GM12878 (cell line): ENCODE measurements at regions not wholly inside any gene's neighbourhood (a gene's known extent, or its start where the extent isn't known, plus 50 kb on each side); places are given as distances from the start of the nearest gene placed in this dataset.

Source experiments
- ATAC-seq: fragments of 200-7000 bp; cut with Tn5 transposase; 3 replicates; pipeline ENCODE4 v1.9.1; 2020; ENCODE audit warnings: mild to moderate bottlenecking, moderate library complexity
- BruUV-seq: library from RNA; stranded (reverse); fragments of 400-500 nt; replicated peaks from 2 replicates; lab custom pipeline; 2021; lab: Mats Ljungman, UMichigan
- CTCF ChIA-PET: fragments of 300-600 bp; sonication (Branson Sonifier 250); formaldehyde crosslinking; extraction: SDS; loops from one replicate; lab custom pipeline; 2021; ENCODE audit warnings: inconsistent platforms; lab: Yijun Ruan, JAX
- POLR2A ChIA-PET: fragments of 350-600 bp; formaldehyde crosslinking; extraction: SDS; loops from one replicate; lab custom pipeline; 2021; ENCODE audit warnings: inconsistent platforms; lab: Charles Lee
- RAD21 ChIA-PET: fragments of 300-600 bp; sonication (Branson Sonifier 250); formaldehyde crosslinking; loops from one replicate; lab custom pipeline; 2023; ENCODE audit warnings: antibody characterized with exemption; ENCODE audit not compliant: unreplicated experiment; lab: Charles Lee
- SMC1A ChIA-PET: fragments of 300-600 bp; sonication (Branson Sonifier 250); formaldehyde crosslinking; loops from one replicate; lab custom pipeline; 2023; ENCODE audit not compliant: unreplicated experiment, uncharacterized antibody; lab: Charles Lee
- DNase-seq: peaks from one replicate; pipeline ENCODE4 v3.0.0-alpha.2; 2011; ENCODE audit warnings: low read depth, low spot score
- FAIRE-seq: peaks from 3 replicates; lab custom pipeline; 2011; peaks lifted over from hg19 to GRCh38; lab: Jason Lieb, UNC
- H2AFZ ChIP-seq: 2 replicates; pipeline ENCODE4 v1.6.0; 2011; ENCODE audit warnings: low read depth, low read length, control low read depth; ENCODE audit not compliant: control insufficient read depth
- H3K27ac ChIP-seq: 2 replicates; pipeline ENCODE4 v1.5.1; 2011; ENCODE audit warnings: control low read depth; ENCODE audit not compliant: control insufficient read depth, insufficient read depth
- H3K27me3 ChIP-seq, 2 experiments: replicated peaks in 1 of 2; 2 replicates each; pipeline versions ENCODE4 v1.6.0 to v1.6.1; 2011; ENCODE audit warnings: low read length in 1 of 2; ENCODE audit not compliant: control insufficient read depth in 2 of 2, insufficient read depth in 2 of 2
- H3K36me3 ChIP-seq, 2 experiments: 2 replicates each; pipeline ENCODE4 v1.5.1; 2011; ENCODE audit warnings: low read length in 1 of 2; ENCODE audit not compliant: control insufficient read depth in 2 of 2, insufficient read depth in 2 of 2
- H3K4me1 ChIP-seq: 2 replicates; pipeline ENCODE4 v1.6.1; 2011; ENCODE audit warnings: mild to moderate bottlenecking, low read length, moderate library complexity, mixed read lengths; ENCODE audit not compliant: control insufficient read depth, insufficient read depth
- H3K4me2 ChIP-seq: 2 replicates; pipeline ENCODE4 v1.6.0; 2011; ENCODE audit warnings: control low read depth; ENCODE audit not compliant: control insufficient read depth, insufficient read depth
- H3K4me3 ChIP-seq: fragments of 200-600 bp; sonication (generic); 2 replicates; pipeline ENCODE4 v1.5.1; 2016
- H3K79me2 ChIP-seq: 2 replicates; pipeline ENCODE4 v1.6.0; 2011; ENCODE audit warnings: low read length; ENCODE audit not compliant: control insufficient read depth, insufficient read depth
- H3K9ac ChIP-seq: 2 replicates; pipeline ENCODE4 v1.8.0; 2011; ENCODE audit warnings: low read length, control low read depth, mixed read lengths; ENCODE audit not compliant: control insufficient read depth, insufficient read depth
- H3K9me3 ChIP-seq: replicated peaks from 3 replicates; pipeline ENCODE4 v1.5.1; 2011; ENCODE audit warnings: mild to moderate bottlenecking, low read length; ENCODE audit not compliant: control insufficient read depth, insufficient read depth
- H4K20me1 ChIP-seq: 2 replicates; pipeline ENCODE4 v1.6.0; 2011; ENCODE audit not compliant: control insufficient read depth, insufficient read depth
- CBX3 ChIP-seq: fragments of 200-600 bp; sonication (generic); IDR thresholded peaks from 2 replicates; pipeline ENCODE4 v1.6.1; 2016; ENCODE audit warnings: low read depth, borderline replicate concordance
- CHD2 ChIP-seq: IDR thresholded peaks from 2 replicates; pipeline ENCODE4 v1.6.1; 2011; ENCODE audit warnings: low read depth, low read length, improper control_type of control experiment, borderline replicate concordance
- CREB1 ChIP-seq: IDR thresholded peaks from 2 replicates; pipeline ENCODE4 v1.6.1; 2012; ENCODE audit warnings: low read depth, mild to moderate bottlenecking, inconsistent platforms
- JUNB ChIP-seq: IDR thresholded peaks from 2 replicates; pipeline ENCODE4 v1.6.1; 2016; ENCODE audit warnings: antibody characterized with exemption, mild to moderate bottlenecking
- MYB ChIP-seq: fragments of 150-350 bp; IDR thresholded peaks from 2 replicates; pipeline ENCODE4 v1.6.1; 2014; ENCODE audit warnings: mild to moderate bottlenecking, low read depth, low read length, borderline replicate concordance
- MYC ChIP-seq: IDR thresholded peaks from 2 replicates; pipeline ENCODE4 v1.6.1; 2011; ENCODE audit warnings: mild to moderate bottlenecking, low read length, moderate library complexity, inconsistent platforms; ENCODE audit not compliant: insufficient read depth, insufficient replicate concordance, insufficient read length, severe bottlenecking
- NRF1 ChIP-seq: conservative IDR thresholded peaks from 2 replicates; pipeline ENCODE4 v1.6.1; 2011; ENCODE audit warnings: mild to moderate bottlenecking, low read depth, low read length, improper control_type of control experiment
- POLR2AphosphoS2 ChIP-seq: IDR thresholded peaks from 2 replicates; pipeline ENCODE4 v1.6.1; 2011; ENCODE audit warnings: low read depth, mild to moderate bottlenecking, low read length, improper control_type of control experiment, moderate library complexity
- POU2F2 ChIP-seq: IDR thresholded peaks from 3 replicates; pipeline ENCODE4 v1.6.1; 2011; ENCODE audit warnings: low read depth, mild to moderate bottlenecking, low read length, borderline replicate concordance
- SIN3A ChIP-seq: IDR thresholded peaks from 2 replicates; pipeline ENCODE4 v1.6.1; 2012; ENCODE audit warnings: low read depth, low read length, improper control_type of control experiment
- SREBF1 ChIP-seq: IDR thresholded peaks from 2 replicates; pipeline ENCODE4 v1.6.1; 2012; ENCODE audit warnings: mild to moderate bottlenecking, low read length
- STAT1 ChIP-seq: fragments of 450-650 bp; conservative IDR thresholded peaks from 2 replicates; pipeline ENCODE4 v1.6.1; 2014; ENCODE audit warnings: antibody characterized with exemption, mild to moderate bottlenecking
- STAT3 ChIP-seq: IDR thresholded peaks from 2 replicates; pipeline ENCODE4 v1.6.1; 2011; ENCODE audit warnings: low read depth, low read length, improper control_type of control experiment
- ZNF274 ChIP-seq: IDR thresholded peaks from one replicate; pipeline ENCODE4 v1.8.0; 2011; ENCODE audit not compliant: insufficient read length, insufficient read depth
- WGBS: methylation state at CpG from one replicate; pipeline ENCODE4 v1.1.6; 2016; ENCODE audit warnings: low lambda C conversion rate; ENCODE audit not compliant: insufficient replicate concordance, insufficient coverage; ENCODE audit errors: missing lambda C conversion rate; 5-methylcytosine and 5-hydroxymethylcytosine counted together
- in situ Hi-C: fragments of 300-500 bp; cut with MboI; formaldehyde crosslinking; loops from 9 replicates; pipeline ENCODE4 v1.14.3; 2018; ENCODE audit warnings: mixed read lengths
- intact Hi-C: fragments of 100-400 bp; cut with micrococcal nuclease; formaldehyde crosslinking; loops from one replicate; pipeline ENCODE4 v1.14.2; 2022; ENCODE audit not compliant: unreplicated experiment

DNA sequence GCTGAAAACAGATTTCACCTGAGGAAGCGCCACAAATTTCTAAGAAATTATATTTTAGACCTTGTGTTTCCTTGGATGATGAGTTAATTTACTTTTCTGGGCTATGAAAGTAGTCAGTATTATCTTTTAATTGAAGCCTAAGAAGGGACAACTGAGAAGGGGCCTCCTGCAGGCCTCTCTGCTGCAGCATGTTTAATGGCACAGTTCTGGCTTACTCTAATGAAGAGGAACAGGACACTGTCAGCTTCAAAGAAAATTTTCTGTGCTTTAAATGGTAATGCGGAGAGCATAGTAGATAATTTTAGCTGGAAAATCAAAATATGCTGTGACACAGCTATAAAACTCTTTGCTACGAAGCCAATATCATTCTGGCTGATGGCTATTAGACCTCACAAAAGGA, 167.4 kb downstream of the HDGFL1 start:
- no peaks in the 10 kb centered on the region for H4K20me1 ChIP-seq
- no peak overlapping the region for H3K4me2 ChIP-seq
- ChIA-PET CTCF (interaction anchor here (0.6 to 1.1 kb wide), 10 partner anchors 8 to 1140 kb away, joined by 3 to 5 read pairs (median 3); no protein-coding TSS in a partner anchor), RAD21 (interaction anchor here (0.6 to 1.6 kb wide), 3 partner anchors 8 to 1861 kb away, joined by 3 to 6 read pairs (median 3); no protein-coding TSS in a partner anchor), SMC1A (interaction anchor here (0.6 to 2.0 kb wide), 7 partner anchors 9 to 468 kb away, joined by 3 to 5 read pairs (median 3); no protein-coding TSS in a partner anchor), POLR2A (no interaction called here)
- no peaks in the 10 kb centered on the region for H3K4me1 ChIP-seq
- no peak overlapping the region for H3K27ac ChIP-seq
- in situ Hi-C loops (no loop called here), intact Hi-C loops (loop anchor here (2.0 kb wide), 1 partner anchor 396 kb away; no protein-coding TSS in a partner anchor)
- TF ChIP-seq MYC (no peak), ZNF274 (no peak), SREBF1 (no peak), MYB (no peak), STAT1 (no peak), CREB1 (no peak), STAT3 (no peak), CBX3 (no peak), SIN3A (no peak), NRF1 (no peak), POU2F2 (no peak), CHD2 (no peak), POLR2AphosphoS2 (no peak), JUNB (no peak)
- FAIRE-seq (no peak), ATAC-seq (no peak), DNase-seq (no peak)
- BruUV-seq = no TSS peak
- no peaks in the 10 kb centered on the region for H3K9me3 ChIP-seq
- no peak overlapping the region for H2AFZ ChIP-seq
- no peaks in the 10 kb centered on the region for H3K27me3 ChIP-seq
- no peaks in the 10 kb centered on the region for H3K79me2 ChIP-seq
- no peak overlapping the region for H3K4me3 ChIP-seq
- H3K36me3 ChIP-seq = no peaks in the 10 kb centered on the region
- 19% methylated on average over 3 of the region's 3 CpGs for WGBS
- H3K9ac ChIP-seq = no peak overlapping the region
